ENCODE measurements at regions not wholly inside any gene's neighbourhood (a gene's known extent, or its start where the extent isn't known, plus 50 kb on each side); places are given as distances from the start of the nearest gene placed in this dataset.

DNA sequence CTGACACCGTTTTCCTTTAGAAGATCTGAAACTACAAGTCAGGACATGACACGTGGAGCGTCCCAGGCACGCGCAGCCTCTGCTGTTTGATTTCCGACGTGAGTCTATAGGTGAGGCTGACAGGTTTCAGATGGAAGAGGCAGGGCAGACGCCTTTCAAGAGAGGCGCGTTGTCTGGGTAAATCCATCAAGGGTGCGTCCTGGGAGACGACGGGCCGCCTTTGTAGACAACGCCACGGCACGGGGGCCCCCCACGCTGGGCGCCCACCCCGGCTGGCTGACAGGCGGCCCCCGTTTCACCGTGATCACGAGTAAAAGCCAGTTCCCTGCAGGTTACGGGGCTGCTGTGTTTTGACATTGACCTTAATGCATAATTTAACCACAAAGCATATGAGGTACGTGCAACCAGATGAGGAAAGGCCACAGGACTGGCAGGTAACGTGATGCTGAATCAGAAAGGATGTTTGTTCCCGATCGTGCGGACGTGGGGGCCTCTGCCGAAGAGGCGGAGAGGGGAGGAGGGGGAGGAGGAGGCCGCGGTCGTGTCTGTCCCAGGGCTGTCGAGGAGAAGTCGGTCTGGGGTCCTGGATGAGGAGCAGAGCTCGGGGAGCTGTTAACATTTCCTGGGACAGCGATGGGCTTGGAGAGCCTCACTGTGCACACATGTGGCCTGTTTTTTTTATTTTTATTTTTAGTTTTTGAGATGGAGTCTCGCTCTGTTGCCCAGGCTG is 51.1 kb upstream of the PPP2R3B start:
- H3K4me3 ChIP-seq (replicated peaks; ENCODE audit: low read depth, low read length), result no peak overlapping the region
- DNase-seq (ENCODE audit: low read depth), result no peak
- TF ChIP-seq, protein P1, sequence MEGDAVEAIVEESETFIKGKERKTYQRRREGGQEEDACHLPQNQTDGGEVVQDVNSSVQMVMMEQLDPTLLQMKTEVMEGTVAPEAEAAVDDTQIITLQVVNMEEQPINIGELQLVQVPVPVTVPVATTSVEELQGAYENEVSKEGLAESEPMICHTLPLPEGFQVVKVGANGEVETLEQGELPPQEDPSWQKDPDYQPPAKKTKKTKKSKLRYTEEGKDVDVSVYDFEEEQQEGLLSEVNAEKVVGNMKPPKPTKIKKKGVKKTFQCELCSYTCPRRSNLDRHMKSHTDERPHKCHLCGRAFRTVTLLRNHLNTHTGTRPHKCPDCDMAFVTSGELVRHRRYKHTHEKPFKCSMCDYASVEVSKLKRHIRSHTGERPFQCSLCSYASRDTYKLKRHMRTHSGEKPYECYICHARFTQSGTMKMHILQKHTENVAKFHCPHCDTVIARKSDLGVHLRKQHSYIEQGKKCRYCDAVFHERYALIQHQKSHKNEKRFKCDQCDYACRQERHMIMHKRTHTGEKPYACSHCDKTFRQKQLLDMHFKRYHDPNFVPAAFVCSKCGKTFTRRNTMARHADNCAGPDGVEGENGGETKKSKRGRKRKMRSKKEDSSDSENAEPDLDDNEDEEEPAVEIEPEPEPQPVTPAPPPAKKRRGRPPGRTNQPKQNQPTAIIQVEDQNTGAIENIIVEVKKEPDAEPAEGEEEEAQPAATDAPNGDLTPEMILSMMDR (IDR thresholded peaks at IDR 0.05; ENCODE audit: low read length, missing control alignments), result no peak

DNA sequence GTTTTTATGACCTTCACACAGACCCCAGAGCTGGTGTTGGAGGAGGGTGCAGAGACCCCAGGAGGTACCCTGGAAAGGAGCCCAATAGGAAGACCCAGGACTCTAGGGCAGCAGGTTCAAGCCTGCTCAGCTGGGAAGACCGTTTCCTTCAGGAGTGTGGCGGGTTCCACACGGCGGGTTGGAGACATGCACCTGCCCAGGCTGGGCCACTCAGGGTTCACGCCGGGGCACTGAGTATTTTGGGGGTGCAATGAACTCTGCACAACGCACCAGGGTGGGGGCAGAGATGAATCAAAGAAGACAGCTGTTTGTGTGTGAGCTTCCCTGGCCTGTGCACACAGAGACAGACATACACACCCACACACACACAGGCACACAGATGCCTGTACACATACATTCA is 52.5 kb upstream of the PPP2R3B start:
- no peak for DNase-seq (ENCODE audit: low read depth)
- TF ChIP-seq, protein P1 (IDR thresholded peaks at IDR 0.05; ENCODE audit: low read length, missing control alignments), result no peak
- H3K4me3 ChIP-seq (replicated peaks; ENCODE audit: low read depth, low read length), result no peak overlapping the region

DNA sequence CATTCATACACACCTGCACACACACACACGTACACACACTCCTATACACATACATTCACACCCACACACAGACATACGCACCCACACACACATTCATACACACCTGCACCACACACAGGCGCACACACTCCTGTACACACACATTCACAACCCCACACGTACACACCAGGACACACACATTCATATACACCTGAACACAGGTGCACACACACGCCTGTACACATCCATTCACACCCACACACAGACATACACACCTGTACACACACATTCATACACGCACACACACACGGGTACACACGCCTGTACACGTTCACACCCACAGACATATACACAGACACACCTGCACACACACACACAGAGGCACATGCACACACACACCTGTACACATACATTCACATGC is 53.0 kb upstream of the PPP2R3B start:
- H3K4me3 ChIP-seq (replicated peaks; ENCODE audit: low read depth, low read length), result no peak overlapping the region
- TF ChIP-seq, protein P1 (IDR thresholded peaks at IDR 0.05; ENCODE audit: low read length, missing control alignments), result no peak

DNA sequence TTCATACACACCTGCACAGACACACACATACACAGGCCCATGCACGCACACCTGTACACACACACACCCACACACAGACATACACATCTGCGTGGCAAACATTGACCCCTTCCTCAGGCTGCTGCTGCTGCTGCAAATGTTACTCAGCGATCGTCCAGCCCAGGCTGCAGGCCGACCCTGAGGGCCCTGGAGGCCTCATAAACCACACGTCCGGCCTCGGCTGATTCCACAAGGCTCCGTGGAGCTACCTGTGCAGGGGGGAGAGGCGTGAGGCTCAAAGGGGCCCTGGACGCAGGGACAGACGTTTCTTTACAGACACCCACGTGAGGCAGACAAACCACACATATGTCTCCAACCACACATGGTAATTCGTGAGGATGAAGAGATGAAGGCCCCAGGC is 53.9 kb upstream of the PPP2R3B start:
- DNase-seq (ENCODE audit: low read depth), result no peak
- H3K4me3 ChIP-seq (replicated peaks; ENCODE audit: low read depth, low read length), result no peak overlapping the region
- TF ChIP-seq, protein P1 (IDR thresholded peaks at IDR 0.05; ENCODE audit: low read length, missing control alignments), result no peak

More for the DNA sequence above, 53.0 kb upstream of the PPP2R3B start:
- DNase-seq (ENCODE audit: low read depth), result no peak

DNA sequence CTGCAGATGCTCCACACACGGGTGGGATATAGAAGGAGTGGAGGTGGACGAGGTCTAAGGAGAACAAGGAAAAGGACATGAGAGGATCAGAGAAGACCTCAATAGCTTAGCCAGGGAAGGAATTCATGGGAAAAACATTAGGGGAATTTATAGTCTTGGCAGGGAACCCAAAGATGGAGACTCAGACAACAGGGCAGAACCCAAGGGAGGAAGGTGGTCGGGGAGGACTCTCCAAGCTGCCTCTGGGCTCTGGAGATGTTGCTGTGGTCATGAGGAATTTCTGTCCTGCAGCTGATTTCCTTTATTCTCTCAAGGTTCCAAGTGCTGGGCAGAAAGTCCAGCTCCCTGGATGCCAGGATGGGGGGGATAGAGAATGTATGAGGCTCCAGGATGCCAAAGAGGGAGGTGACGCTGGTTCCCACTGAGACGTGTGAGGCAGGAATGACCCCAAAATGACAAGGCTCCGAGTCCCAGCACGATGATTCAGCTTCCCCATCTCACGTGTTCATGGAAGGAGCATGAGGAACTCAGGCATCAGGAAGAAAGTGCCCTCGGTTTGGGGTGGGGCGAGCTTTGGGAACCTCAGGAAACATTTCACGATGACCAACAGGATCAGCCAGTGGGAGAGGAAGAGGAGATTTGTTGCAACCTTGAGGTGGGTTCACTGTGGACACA is 57.0 kb upstream of the PPP2R3B start:
- TF ChIP-seq, protein P1 (IDR thresholded peaks at IDR 0.05; ENCODE audit: low read length, missing control alignments), result no peak
- no peak overlapping the region for H3K4me3 ChIP-seq (replicated peaks; ENCODE audit: low read depth, low read length)
- DNase-seq (ENCODE audit: low read depth), result no peak

DNA sequence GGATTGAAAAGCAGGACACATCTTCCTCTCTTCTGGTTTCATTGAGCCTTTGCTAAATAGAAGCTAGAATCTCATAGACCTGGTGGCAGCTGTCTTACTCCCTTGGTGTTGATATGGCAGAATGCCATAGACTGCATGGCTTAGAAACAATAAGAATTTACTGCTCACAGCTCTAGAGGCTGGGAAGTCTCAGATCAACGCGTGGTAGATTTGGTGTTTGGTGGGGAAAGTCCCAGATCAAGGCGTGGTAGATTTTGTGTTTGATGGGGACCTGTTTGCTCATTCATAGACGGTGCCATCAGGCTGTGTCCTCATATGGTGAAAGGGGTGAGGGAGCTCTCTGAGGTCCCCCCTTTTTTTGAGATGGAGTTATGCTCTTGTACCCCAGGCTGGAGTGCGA is 57.6 kb upstream of the PPP2R3B start:
- TF ChIP-seq, protein P1 (IDR thresholded peaks at IDR 0.05; ENCODE audit: low read length, missing control alignments), result no peak
- no peak for DNase-seq (ENCODE audit: low read depth)
- H3K4me3 ChIP-seq (replicated peaks; ENCODE audit: low read depth, low read length), result no peak overlapping the region
